Dendritic cell treated with granulocyte-macrophage colony-stimulating factor and Interleukin-4, amounts not matched to agents 40 ng/mL and 50 ng/mL, for 4 days (primary cell): ENCODE measurements at regions not wholly inside any gene's neighbourhood (a gene's known extent, or its start where the extent isn't known, plus 50 kb on each side); places are given as distances from the start of the nearest gene placed in this dataset.
"Not testable (repeated sequence)": the region's sequence is repeated elsewhere in the genome, so short reads cannot be mapped to it uniquely, and the experiment has no call there.

ENCODE experiments used
- H3K27ac Mint-ChIP-seq: one replicate; pipeline ENCODE4 v1.8.0; 2022; ENCODE audit warnings: mild to moderate bottlenecking, mixed read lengths
- H3K27me3 Mint-ChIP-seq: one replicate; pipeline ENCODE4 v1.8.0; 2022; ENCODE audit warnings: mild to moderate bottlenecking, mixed read lengths
- H3K36me3 Mint-ChIP-seq: one replicate; pipeline ENCODE4 v1.8.0; 2022; ENCODE audit warnings: low read depth, mixed read lengths
- H3K4me1 Mint-ChIP-seq: one replicate; pipeline ENCODE4 v1.8.0; 2022; ENCODE audit warnings: low read depth, mixed read lengths
- H3K4me3 Mint-ChIP-seq: one replicate; pipeline ENCODE4 v1.8.0; 2022; ENCODE audit warnings: mild to moderate bottlenecking, moderate library complexity, mixed read lengths
- H3K9me3 Mint-ChIP-seq: one replicate; pipeline ENCODE4 v1.8.0; 2022; ENCODE audit warnings: mixed read lengths
- intact Hi-C: fragments of 100-400 bp; cut with micrococcal nuclease; formaldehyde crosslinking; loops from one replicate; pipeline ENCODE4 v1.15.0; 2022

DNA sequence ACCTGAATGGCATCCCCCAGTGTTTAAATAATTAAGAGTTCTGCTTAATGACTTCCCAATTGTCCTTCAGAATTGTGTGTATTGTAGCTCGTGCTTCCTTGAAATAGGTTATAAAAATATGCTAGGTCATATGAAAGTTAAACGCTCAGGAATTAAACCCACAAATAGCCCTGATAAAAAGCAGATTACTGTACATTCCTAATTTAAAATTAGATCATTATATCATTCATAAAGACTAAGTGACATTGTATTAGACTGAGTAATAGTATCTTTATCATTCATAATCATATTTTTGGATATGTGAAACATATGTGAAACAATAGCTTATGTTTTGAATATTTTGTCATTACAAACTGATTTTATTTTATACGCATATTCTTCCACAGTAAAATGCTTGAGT lies 1706.7 kb downstream of the HACE1 start:
- H3K27ac Mint-ChIP-seq = no peak overlapping the region
- no peaks in the 10 kb centered on the region for H3K27me3 Mint-ChIP-seq
- no peak overlapping the region for H3K4me3 Mint-ChIP-seq
- intact Hi-C loops = no loop called here
- no peaks in the 10 kb centered on the region for H3K36me3 Mint-ChIP-seq
- no peaks in the 10 kb centered on the region for H3K4me1 Mint-ChIP-seq
- no peaks in the 10 kb centered on the region for H3K9me3 Mint-ChIP-seq

DNA sequence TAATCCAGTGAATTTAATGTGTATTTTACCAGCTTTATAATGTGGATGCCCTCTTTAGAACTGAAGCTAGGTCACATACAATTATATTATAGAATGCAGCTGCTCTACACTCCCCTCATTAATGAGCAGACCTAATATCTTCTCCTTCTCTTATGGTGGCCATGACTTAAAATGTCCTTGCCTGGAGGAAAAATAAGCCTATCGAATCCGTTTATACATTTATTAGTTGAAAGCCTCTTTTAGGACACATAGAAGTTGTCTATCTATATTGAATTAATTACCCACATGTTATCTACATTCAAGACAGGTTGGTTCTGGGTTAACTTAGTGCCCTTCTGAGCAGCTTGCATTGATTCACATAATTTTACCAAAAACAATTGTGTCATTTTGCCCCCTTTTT lies 1716.8 kb downstream of the HACE1 start:
- intact Hi-C loops = no loop called here
- Mint-ChIP-seq H3K9me3 (no peaks in the 10 kb centered on the region), H3K4me3 (no peak overlapping the region), H3K27me3 (no peaks in the 10 kb centered on the region), H3K27ac (no peak overlapping the region), H3K4me1 (no peaks in the 10 kb centered on the region), H3K36me3 (no peaks in the 10 kb centered on the region)

DNA sequence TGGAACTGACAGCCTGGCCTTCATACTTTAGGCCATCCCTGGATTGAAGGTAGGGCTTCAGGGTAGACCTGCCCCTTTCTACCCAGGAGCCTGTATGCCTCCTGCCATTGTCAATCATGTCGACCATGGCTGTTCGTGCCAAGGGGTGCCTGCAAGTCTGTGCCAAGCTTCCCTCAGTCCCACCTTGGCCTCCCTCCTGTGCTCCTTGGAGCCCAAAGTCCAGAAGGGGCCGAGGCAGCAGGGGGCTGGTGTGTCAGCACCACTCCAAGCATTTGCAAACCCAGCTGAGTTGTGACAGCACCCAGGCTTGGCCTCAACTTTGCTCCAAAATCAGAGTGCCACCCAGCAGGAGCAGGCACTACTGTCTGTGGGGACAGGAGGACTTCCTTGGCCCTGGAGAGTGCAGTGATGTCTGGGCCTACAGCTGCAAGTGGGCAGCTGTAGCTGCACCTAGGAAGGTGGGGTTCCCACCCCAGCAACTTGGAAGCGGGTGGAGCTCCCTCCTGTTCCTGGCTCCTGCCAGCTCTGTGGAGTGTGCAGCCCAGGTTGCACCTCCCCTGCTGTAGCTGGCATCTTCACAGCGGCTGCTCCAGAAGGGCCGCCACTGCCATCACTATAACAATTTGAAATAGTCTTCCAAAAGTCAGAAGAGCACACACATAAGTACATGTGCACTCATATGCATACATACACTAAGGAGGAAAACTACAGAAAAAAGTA lies 1719.3 kb downstream of the HACE1 start:
- H3K4me1 Mint-ChIP-seq = no peaks in the 10 kb centered on the region
- H3K27ac Mint-ChIP-seq = no peak overlapping the region
- peaks cover 4% of the 10 kb centered on the region for H3K9me3 Mint-ChIP-seq
- no peaks in the 10 kb centered on the region for H3K36me3 Mint-ChIP-seq
- intact Hi-C loops = no loop called here
- H3K27me3 Mint-ChIP-seq = no peaks in the 10 kb centered on the region
- H3K4me3 Mint-ChIP-seq = no peak overlapping the region

DNA sequence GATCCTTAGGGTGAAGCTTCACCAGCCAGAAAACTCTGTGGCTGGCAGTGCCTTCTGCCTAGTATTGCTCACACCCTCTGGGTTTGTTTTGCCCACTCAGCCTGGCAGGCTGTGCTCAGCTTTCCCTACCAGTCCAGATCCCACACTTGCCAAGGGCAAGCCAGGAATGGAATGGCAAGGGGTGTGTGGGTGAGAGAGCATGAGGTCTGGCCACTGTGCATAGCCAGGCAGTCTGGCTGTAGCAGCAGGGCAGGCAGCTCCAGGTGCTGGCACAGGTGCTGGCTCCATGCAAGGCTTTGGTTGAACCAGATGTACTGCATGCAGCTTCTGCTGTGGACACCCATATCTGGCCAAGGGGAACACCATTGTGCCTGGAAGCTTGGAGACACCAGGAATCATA lies 1720.3 kb downstream of the HACE1 start:
- no peak overlapping the region for H3K27ac Mint-ChIP-seq

DNA sequence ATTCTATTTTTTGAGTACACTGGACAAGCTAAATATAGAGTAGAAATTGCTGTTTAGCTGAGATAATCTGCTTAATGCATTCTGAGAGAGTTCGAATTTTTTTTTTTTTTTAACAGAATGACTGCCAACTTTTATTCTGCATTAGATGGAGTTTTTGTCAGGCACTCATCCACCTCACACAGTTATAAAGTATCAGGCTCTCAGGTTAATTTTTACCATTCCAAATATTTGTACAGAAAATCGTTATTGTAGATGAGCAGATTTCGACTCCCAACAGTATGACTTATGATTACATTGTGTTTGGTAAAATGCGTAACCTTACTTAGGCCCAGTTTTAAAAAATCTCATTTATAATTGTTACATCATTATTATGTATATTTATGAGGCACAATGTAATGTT lies 1731.0 kb downstream of the GRIK2 start:
- no peaks in the 10 kb centered on the region for H3K4me1 Mint-ChIP-seq
- H3K27ac Mint-ChIP-seq = no peak overlapping the region
- H3K9me3 Mint-ChIP-seq = no peaks in the 10 kb centered on the region
- intact Hi-C loops = no loop called here
- no peaks in the 10 kb centered on the region for H3K36me3 Mint-ChIP-seq
- H3K4me3 Mint-ChIP-seq = no peak overlapping the region
- no peaks in the 10 kb centered on the region for H3K27me3 Mint-ChIP-seq

More for the DNA sequence above, 1720.3 kb downstream of the HACE1 start:
- Mint-ChIP-seq H3K4me1 (no peaks in the 10 kb centered on the region), H3K4me3 (no peak overlapping the region), H3K36me3 (no peaks in the 10 kb centered on the region), H3K9me3 (peaks cover 9% of the 10 kb centered on the region), H3K27me3 (no peaks in the 10 kb centered on the region)
- intact Hi-C loops = no loop called here

DNA sequence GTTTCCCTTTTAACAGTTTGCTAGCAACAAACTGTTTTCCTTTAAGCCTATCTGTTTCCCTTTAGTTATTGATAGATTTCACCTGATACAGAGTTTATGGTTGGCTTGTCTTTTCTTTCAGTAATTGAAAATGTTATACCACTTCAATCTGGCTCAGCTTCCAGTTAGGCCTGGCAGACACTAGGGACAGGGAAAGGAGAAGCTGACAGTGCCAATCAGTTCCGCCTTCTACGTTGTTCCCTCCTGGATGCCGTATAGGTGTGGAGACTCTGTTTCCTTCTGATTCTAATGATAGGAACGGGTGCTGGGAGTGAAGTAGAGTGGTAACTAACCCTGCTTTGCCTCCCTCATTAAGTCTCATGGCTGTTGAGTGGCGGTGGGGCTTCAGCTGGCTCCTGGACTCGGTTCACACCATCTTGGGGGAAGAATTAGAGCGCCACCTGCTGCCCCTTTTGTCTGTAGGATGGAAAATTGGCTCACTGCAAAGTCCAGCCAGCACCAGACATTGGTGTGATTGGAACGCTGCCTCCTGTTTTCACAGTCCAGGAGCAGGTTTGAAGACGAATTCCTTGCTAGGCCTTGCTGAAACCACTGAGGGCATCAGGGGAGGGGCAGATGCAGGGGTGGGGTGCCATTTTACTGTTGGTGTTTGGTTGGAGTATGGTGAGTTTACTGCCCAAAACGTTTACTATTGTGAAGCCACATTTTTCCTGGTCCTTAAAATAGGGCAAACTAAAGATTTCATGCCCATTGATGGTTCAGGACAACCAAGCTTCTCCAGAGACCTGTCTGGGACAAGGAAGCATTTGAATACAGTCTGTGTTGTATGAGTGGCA lies 1729.5 kb downstream of the GRIK2 start:
- Mint-ChIP-seq H3K4me3 (no peak overlapping the region), H3K36me3 (no peaks in the 10 kb centered on the region), H3K27ac (no peak overlapping the region), H3K9me3 (no peaks in the 10 kb centered on the region), H3K4me1 (no peaks in the 10 kb centered on the region), H3K27me3 (no peaks in the 10 kb centered on the region)
- intact Hi-C loops = no loop called here

DNA sequence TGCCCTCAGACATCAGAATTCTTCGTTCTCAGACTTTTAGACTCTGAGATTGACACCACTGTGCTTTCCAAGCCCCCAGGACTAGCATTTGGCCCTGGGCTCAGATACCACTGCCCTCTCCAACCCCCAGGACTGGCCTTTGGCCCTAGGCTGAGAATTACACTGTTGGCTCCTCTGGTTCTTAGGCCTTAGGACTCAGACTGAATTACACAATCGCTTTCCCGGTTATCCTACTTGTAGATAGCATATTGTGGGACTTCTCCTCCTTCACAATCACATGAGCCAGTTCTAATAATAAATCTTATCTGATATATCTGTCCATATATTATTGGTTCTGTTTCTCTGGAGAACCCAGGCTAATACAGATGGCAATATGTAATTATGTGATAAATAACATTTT lies 1725.5 kb downstream of the GRIK2 start:
- Mint-ChIP-seq H3K9me3 (no peaks in the 10 kb centered on the region), H3K4me3 (no peak overlapping the region), H3K27ac (no peak overlapping the region), H3K27me3 (no peaks in the 10 kb centered on the region), H3K36me3 (no peaks in the 10 kb centered on the region), H3K4me1 (no peaks in the 10 kb centered on the region)
- intact Hi-C loops = no loop called here

DNA sequence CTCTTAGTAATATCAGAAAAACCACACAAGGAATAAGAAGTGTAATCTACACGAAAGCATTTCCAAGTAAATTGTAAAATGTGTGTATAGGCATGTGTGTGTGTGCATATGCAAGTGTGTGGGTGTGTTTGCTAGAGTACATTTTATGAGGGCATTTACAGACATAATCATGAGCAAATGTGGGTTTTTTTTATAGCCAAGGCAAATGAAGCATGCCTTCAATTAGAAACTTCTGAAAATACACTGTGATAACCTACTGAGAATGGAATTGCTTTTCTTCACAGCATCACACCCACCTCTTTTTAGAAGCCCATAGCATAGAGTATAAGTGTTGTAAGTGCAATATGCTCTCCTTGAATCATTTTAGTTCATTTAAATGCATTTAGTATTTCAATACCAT lies 1721.1 kb downstream of the GRIK2 start:
- intact Hi-C loops = no loop called here
- Mint-ChIP-seq H3K4me3 (no peak overlapping the region), H3K27me3 (no peaks in the 10 kb centered on the region), H3K36me3 (no peaks in the 10 kb centered on the region), H3K4me1 (no peaks in the 10 kb centered on the region), H3K27ac (no peak overlapping the region), H3K9me3 (no peaks in the 10 kb centered on the region)

DNA sequence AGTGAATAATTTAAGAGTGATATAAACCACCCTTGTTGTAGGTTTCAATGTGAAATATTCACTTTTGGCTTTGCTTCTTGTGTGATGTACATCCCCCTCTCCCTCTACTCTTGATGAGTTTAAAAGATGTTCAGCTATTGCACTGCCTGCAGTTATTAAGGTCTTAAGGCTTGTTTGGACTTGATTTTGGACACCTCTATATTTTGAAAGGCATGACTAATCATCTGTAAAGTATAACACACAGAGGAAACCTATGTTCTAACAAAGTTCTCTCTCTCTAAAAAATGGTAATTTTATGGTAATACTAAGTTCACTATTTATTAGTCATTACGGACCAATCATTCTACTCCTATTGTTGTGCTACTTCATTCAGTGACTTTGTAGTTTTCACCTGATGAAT lies 1719.9 kb downstream of the GRIK2 start:
- Mint-ChIP-seq H3K4me3 (no peak overlapping the region), H3K27me3 (no peaks in the 10 kb centered on the region), H3K4me1 (no peaks in the 10 kb centered on the region), H3K27ac (no peak overlapping the region), H3K36me3 (no peaks in the 10 kb centered on the region), H3K9me3 (no peaks in the 10 kb centered on the region)
- intact Hi-C loops = no loop called here

DNA sequence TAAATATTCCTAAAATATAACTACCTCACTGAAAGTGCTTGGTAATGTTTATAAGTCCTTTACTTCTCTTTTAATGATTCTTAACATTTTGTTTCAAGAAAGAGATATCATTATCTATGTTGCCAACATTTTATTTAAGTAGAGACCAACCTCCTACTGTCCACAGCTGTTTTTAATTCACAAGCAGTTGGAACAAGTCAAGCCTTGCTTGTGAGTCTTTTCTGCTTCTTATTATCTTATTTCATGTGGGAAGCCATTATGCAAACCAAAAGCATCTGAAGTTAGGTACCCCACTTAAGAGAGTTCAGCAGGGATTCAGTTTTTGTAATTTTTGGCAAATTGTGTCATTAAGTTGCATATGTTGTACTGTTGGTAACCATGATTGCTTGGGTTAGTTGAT lies 1714.5 kb downstream of the GRIK2 start:
- intact Hi-C loops = no loop called here
- no peaks in the 10 kb centered on the region for H3K36me3 Mint-ChIP-seq
- H3K27ac Mint-ChIP-seq = no peak overlapping the region
- no peaks in the 10 kb centered on the region for H3K27me3 Mint-ChIP-seq
- no peaks in the 10 kb centered on the region for H3K9me3 Mint-ChIP-seq
- H3K4me3 Mint-ChIP-seq = no peak overlapping the region
- H3K4me1 Mint-ChIP-seq = no peaks in the 10 kb centered on the region

DNA sequence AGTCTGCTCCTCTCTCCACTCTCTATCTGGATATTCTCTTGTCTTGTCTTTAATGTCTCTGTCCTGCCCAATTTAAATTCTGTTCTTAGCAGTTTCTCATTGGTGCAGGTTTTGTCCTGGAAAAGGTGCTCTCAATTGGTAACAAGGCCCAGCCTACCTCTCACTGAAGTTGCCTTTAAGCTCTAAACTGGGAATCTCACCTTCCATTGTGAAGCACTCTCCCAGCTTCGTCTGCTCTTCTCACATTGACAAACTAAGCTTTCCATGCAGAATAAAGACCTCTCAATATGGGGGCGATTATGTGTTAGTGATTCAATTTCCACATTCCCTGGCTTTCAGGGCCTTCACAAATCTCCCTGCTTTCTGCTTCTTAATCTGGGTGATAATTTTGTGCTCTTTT lies 1712.2 kb downstream of the GRIK2 start:
- H3K27me3 Mint-ChIP-seq = no peaks in the 10 kb centered on the region
- no peaks in the 10 kb centered on the region for H3K36me3 Mint-ChIP-seq
- no peaks in the 10 kb centered on the region for H3K4me1 Mint-ChIP-seq
- no peak overlapping the region for H3K27ac Mint-ChIP-seq
- H3K4me3 Mint-ChIP-seq = no peak overlapping the region
- intact Hi-C loops = no loop called here
- H3K9me3 Mint-ChIP-seq = no peaks in the 10 kb centered on the region

DNA sequence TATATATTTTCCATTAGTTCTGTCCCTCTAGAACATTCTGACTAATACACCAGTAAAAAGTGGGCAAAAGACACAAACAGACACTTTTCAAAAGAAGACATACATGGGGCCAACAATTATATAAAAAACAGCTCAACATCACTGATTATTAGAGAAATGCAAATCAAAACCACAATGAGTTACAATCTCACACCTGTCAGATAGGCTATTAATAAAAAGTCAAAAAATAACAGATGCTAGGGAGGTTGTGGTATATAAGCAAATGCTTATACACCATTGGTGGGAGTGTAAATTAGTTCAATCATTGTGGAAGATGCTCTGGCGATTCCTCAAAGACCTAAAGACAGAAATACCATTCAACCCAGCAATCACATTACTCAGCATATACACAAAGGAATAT lies 1707.8 kb downstream of the GRIK2 start:
- H3K4me3 Mint-ChIP-seq = no peak overlapping the region
- no peak overlapping the region for H3K27ac Mint-ChIP-seq
- no peaks in the 10 kb centered on the region for H3K4me1 Mint-ChIP-seq
- no peaks in the 10 kb centered on the region for H3K36me3 Mint-ChIP-seq
- H3K9me3 Mint-ChIP-seq = peaks cover 10% of the 10 kb centered on the region
- no peaks in the 10 kb centered on the region for H3K27me3 Mint-ChIP-seq
- intact Hi-C loops = no loop called here

DNA sequence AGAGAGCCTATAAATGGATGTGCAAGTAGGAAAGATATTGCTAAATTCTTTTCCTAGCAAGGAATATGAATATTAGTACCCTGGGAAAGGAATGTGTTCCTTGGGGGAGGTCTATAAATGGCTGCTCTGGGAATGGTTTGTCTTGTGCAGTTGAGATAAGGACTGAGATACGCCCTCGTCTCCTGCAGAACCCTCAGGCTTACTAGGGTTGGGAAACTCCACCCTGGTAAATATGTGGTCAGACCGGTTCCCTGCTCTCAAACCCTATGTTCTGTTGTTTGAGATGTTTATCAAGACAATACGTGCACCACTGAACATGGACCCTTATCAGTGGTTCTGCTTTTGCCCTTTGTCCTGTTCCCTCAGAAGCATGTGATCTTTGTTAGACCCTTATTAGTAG lies 1698.9 kb downstream of the GRIK2 start:
- H3K4me3 Mint-ChIP-seq, H3K4me1 Mint-ChIP-seq, H3K27me3 Mint-ChIP-seq, intact Hi-C loops, H3K36me3 Mint-ChIP-seq, H3K27ac Mint-ChIP-seq: not testable (repeated sequence)
- H3K9me3 Mint-ChIP-seq = peaks cover 21% of the 10 kb centered on the region

DNA sequence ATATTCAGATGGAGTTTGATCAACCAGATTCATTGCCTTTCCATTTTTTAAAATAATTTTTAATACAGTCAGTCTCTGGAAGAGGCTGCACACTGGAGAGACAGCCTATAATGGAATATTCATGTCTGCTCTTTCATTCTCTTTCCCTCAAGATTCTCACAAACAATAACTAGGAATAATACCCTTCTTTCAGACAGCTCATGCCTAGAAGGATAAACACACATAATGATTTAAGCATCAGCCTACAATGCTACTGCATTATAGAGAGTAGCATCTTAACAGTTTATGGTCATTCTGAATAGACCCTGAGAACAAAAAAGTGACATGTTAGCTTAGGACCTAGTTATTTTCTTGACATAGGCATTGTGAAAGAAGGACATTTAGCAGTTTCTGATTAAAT lies 1692.3 kb downstream of the GRIK2 start:
- Mint-ChIP-seq H3K4me3 (no peak overlapping the region), H3K27me3 (no peaks in the 10 kb centered on the region), H3K36me3 (no peaks in the 10 kb centered on the region), H3K4me1 (no peaks in the 10 kb centered on the region), H3K9me3 (peaks cover under 1% of the 10 kb centered on the region), H3K27ac (no peak overlapping the region)
- intact Hi-C loops = no loop called here
